CD14-positive monocyte (primary cell): ENCODE measurements at regions not wholly inside any gene's neighbourhood (a gene's known extent, or its start where the extent isn't known, plus 50 kb on each side); places are given as distances from the start of the nearest gene placed in this dataset.

Experiments
- DNase-seq, 3 donors: peaks; one replicate each; pipeline ENCODE4 v3.0.0-alpha.2; 2011 to 2022
- H2AFZ ChIP-seq: 2 replicates; pipeline ENCODE4 v1.6.0; 2012; ENCODE audit warnings: mild to moderate bottlenecking, low read depth, low read length, inconsistent platforms; ENCODE audit not compliant: insufficient read depth, poor library complexity, severe bottlenecking
- H3K27ac ChIP-seq, 2 donors: 1 replicate in 1 of 2; 2 replicates in 1 of 2; pipeline ENCODE4 v1.5.1; 2012 to 2013; ENCODE audit warnings: low read length in 2 of 2, control low read depth in 1 of 2, inconsistent platforms in 1 of 2, low read depth in 1 of 2, mild to moderate bottlenecking in 1 of 2
- H3K27me3 ChIP-seq, 2 donors: one replicate each; pipeline versions ENCODE4 v1.6.0 to v1.6.1; 2011 to 2013; ENCODE audit warnings: low read length in 2 of 2; ENCODE audit not compliant: control insufficient read depth in 2 of 2, insufficient read depth in 2 of 2
- H3K36me3 ChIP-seq, 2 donors: replicated peaks in 1 of 2; 1 replicate in 1 of 2; 2 replicates in 1 of 2; pipeline versions ENCODE4 v1.5.1 to v1.6.1; 2012 to 2013; ENCODE audit warnings: low read length in 2 of 2, control low read depth in 1 of 2, inconsistent platforms in 1 of 2, mild to moderate bottlenecking in 1 of 2; ENCODE audit not compliant: insufficient read depth in 2 of 2, control insufficient read depth in 1 of 2
- H3K4me1 ChIP-seq, 2 donors: 1 replicate in 1 of 2; 2 replicates in 1 of 2; pipeline versions ENCODE4 v1.5.1 to v1.6.1; 2012 to 2013; ENCODE audit warnings: low read length in 2 of 2, control low read depth in 1 of 2, inconsistent platforms in 1 of 2, mild to moderate bottlenecking in 1 of 2, moderate library complexity in 1 of 2; ENCODE audit not compliant: insufficient read depth in 2 of 2, control insufficient read depth in 1 of 2
- H3K4me2 ChIP-seq: replicated peaks from 2 replicates; pipeline ENCODE3; 2012; ENCODE audit warnings: low read length, moderate library complexity, mild to moderate bottlenecking; ENCODE audit not compliant: poor library complexity, severe bottlenecking; ENCODE audit errors: extremely low read depth
- H3K4me3 ChIP-seq, 3 experiments: fragments of 200-600 bp in 1 of 3; sonication (generic) in 1 of 3; replicated peaks in 1 of 3; 1 replicate in 2 of 3; 2 replicates in 1 of 3; pipeline ENCODE4 v1.5.1; 2011 to 2013; ENCODE audit warnings: low read length in 3 of 3, mild to moderate bottlenecking in 3 of 3, control low read depth in 2 of 3, low read depth in 2 of 3, inconsistent platforms in 1 of 3, moderate library complexity in 1 of 3
- H3K79me2 ChIP-seq: 2 replicates; pipeline ENCODE4 v1.6.0; 2012; ENCODE audit warnings: mild to moderate bottlenecking, control low read depth, inconsistent platforms, low read length, moderate library complexity; ENCODE audit not compliant: insufficient read depth
- H3K9ac ChIP-seq: 2 replicates; pipeline ENCODE4 v1.6.0; 2017; ENCODE audit warnings: low read length, mild to moderate bottlenecking; ENCODE audit not compliant: insufficient read depth, poor library complexity, severe bottlenecking
- H3K9me3 ChIP-seq, 2 donors: replicated peaks in 1 of 2; 1 replicate in 1 of 2; 2 replicates in 1 of 2; pipeline versions ENCODE4 v1.5.1 to v1.6.1; 2012 to 2013; ENCODE audit warnings: low read length in 2 of 2, control low read depth in 1 of 2; ENCODE audit not compliant: control insufficient read depth in 1 of 2, insufficient read depth in 1 of 2
- H4K20me1 ChIP-seq: 2 replicates; pipeline ENCODE4 v1.6.0; 2012; ENCODE audit warnings: mild to moderate bottlenecking, low read length, control low read depth, moderate library complexity; ENCODE audit not compliant: insufficient read depth
- H3K27ac Mint-ChIP-seq, 7 donors: one replicate each; pipeline ENCODE4 v1.8.0; 2020; ENCODE audit warnings: mild to moderate bottlenecking in 7 of 7, mixed read lengths in 7 of 7, moderate library complexity in 6 of 7, inconsistent platforms in 2 of 7
- H3K27me3 Mint-ChIP-seq, 3 donors: one replicate each; pipeline ENCODE4 v1.8.0; 2021 to 2022; ENCODE audit warnings: low read depth in 3 of 3, mild to moderate bottlenecking in 3 of 3, mixed read lengths in 3 of 3, moderate library complexity in 3 of 3, inconsistent platforms in 1 of 3
- H3K36me3 Mint-ChIP-seq, 2 donors: one replicate each; pipeline ENCODE4 v1.8.0; 2020; ENCODE audit warnings: mixed read lengths in 2 of 2, inconsistent platforms in 1 of 2, mild to moderate bottlenecking in 1 of 2
- H3K4me1 Mint-ChIP-seq: one replicate; pipeline ENCODE4 v1.8.0; 2020; ENCODE audit warnings: mild to moderate bottlenecking, mixed read lengths
- H3K4me3 Mint-ChIP-seq, 2 donors: one replicate each; pipeline ENCODE4 v1.8.0; 2020; ENCODE audit warnings: mild to moderate bottlenecking in 2 of 2, mixed read lengths in 2 of 2, moderate library complexity in 1 of 2
- H3K9me3 Mint-ChIP-seq, 7 donors: one replicate each; pipeline ENCODE4 v1.8.0; 2020 to 2022; ENCODE audit warnings: mixed read lengths in 7 of 7, mild to moderate bottlenecking in 6 of 7, moderate library complexity in 6 of 7, inconsistent platforms in 2 of 7
- CTCF ChIP-seq: fragments of 200-600 bp; IDR thresholded peaks from one replicate; pipeline ENCODE4 v1.8.0; 2022; ENCODE audit warnings: antibody characterized with exemption, mild to moderate bottlenecking
- WGBS: methylation state at CpG from one replicate; pipeline ENCODE4 v1.1.5; 2013; ENCODE audit warnings: missing lambda C conversion rate; ENCODE audit not compliant: insufficient coverage; 5-methylcytosine and 5-hydroxymethylcytosine counted together
- intact Hi-C, 2 donors: fragments of 100-400 bp; cut with micrococcal nuclease; formaldehyde crosslinking; loops; one replicate each; pipeline versions ENCODE4 v1.15.0 to v1.15.1; 2023

- H2AFZ ChIP-seq = no peak overlapping the region
- H3K4me3 ChIP-seq = no peak overlapping the region
- no peaks in the 10 kb centered on the region for H3K27me3 ChIP-seq
- peaks cover 0 to 3% (median 1%) of the 10 kb centered on the region in 7 donors for H3K9me3 Mint-ChIP-seq
- intact Hi-C loops = no loop called here
- H3K4me1 ChIP-seq = no peaks in the 10 kb centered on the region
- no peaks in the 10 kb centered on the region for H3K4me1 Mint-ChIP-seq
- no peaks in the 10 kb centered on the region for H3K9me3 ChIP-seq
- H3K79me2 ChIP-seq = no peaks in the 10 kb centered on the region
- H3K4me2 ChIP-seq = no peak overlapping the region
- H3K27ac ChIP-seq = no peak overlapping the region
- H3K4me3 Mint-ChIP-seq = no peak overlapping the region
- H3K36me3 Mint-ChIP-seq = no peaks in the 10 kb centered on the region
- WGBS = 50% methylated on average over 2 of the region's 2 CpGs
- no peaks in the 10 kb centered on the region for H4K20me1 ChIP-seq
- H3K27ac Mint-ChIP-seq = no peak overlapping the region
- no peak for DNase-seq
- no peaks in the 10 kb centered on the region for H3K27me3 Mint-ChIP-seq
- no peak for TF ChIP-seq CTCF
- no peaks in the 10 kb centered on the region for H3K36me3 ChIP-seq
- H3K9ac ChIP-seq = no peak overlapping the region
These were observed 207.0 kb upstream of the DCBLD2 start for GRCh38 chr3:99108508-99108907.

GRCh38 chr3:99094606-99095005, 193.1 kb upstream of the DCBLD2 start:
- H2AFZ ChIP-seq = no peak overlapping the region
- H3K4me1 Mint-ChIP-seq = no peaks in the 10 kb centered on the region
- intact Hi-C loops = no loop called here

More at GRCh38 chr3:99094606-99095005, 193.1 kb upstream of the DCBLD2 start:
- no peaks in the 10 kb centered on the region for H3K27me3 ChIP-seq
- no peak overlapping the region for H3K4me2 ChIP-seq
- no peaks in the 10 kb centered on the region for H3K9me3 ChIP-seq
- no peaks in the 10 kb centered on the region for H3K4me1 ChIP-seq
- no peak for DNase-seq
- no peaks in the 10 kb centered on the region for H4K20me1 ChIP-seq
- H3K27ac Mint-ChIP-seq = no peak overlapping the region
- H3K79me2 ChIP-seq = no peaks in the 10 kb centered on the region
- no peaks in the 10 kb centered on the region for H3K36me3 ChIP-seq
- H3K9me3 Mint-ChIP-seq = peaks cover 0 to 4% (median 0%) of the 10 kb centered on the region in 7 donors
- H3K36me3 Mint-ChIP-seq = no peaks in the 10 kb centered on the region
- no peak overlapping the region for H3K4me3 Mint-ChIP-seq
- no peak overlapping the region for H3K4me3 ChIP-seq
- no peak overlapping the region for H3K9ac ChIP-seq
- H3K27me3 Mint-ChIP-seq = peaks cover 0 to 2% (median 0%) of the 10 kb centered on the region in 3 donors
- TF ChIP-seq CTCF = no peak
- H3K27ac ChIP-seq = no peak overlapping the region
- WGBS = 100% methylated on average over 2 of the region's 2 CpGs
